H9 (cell line): ENCODE measurements at regions not wholly inside any gene's neighbourhood (a gene's known extent, or its start where the extent isn't known, plus 50 kb on each side); places are given as distances from the start of the nearest gene placed in this dataset.

Experiments used
- DNase-seq: peaks from one replicate; pipeline ENCODE4 v3.0.0-alpha.2; 2017
- H2AFZ ChIP-seq: one replicate; pipeline ENCODE4 v1.6.1; 2013; ENCODE audit warnings: mild to moderate bottlenecking, low read length, control low read depth, moderate library complexity
- H2AK5ac ChIP-seq: 2 replicates; pipeline ENCODE4 v1.6.1; 2013; ENCODE audit warnings: low read length, control low read depth, mixed read lengths; ENCODE audit not compliant: insufficient read length
- H2BK120ac ChIP-seq: one replicate; pipeline ENCODE4 v1.6.1; 2013; ENCODE audit warnings: low read depth, mild to moderate bottlenecking, low read length, control low read depth, inconsistent platforms; ENCODE audit not compliant: poor library complexity, severe bottlenecking
- H2BK12ac ChIP-seq: 2 replicates; pipeline ENCODE4 v1.6.1; 2013; ENCODE audit warnings: low read length, control low read depth, mixed read lengths, low read depth; ENCODE audit not compliant: insufficient read length
- H2BK15ac ChIP-seq: 2 replicates; pipeline ENCODE4 v1.6.1; 2013; ENCODE audit warnings: low read depth, low read length, control low read depth
- H2BK20ac ChIP-seq: one replicate; pipeline ENCODE4 v1.6.1; 2013; ENCODE audit warnings: low read depth, mild to moderate bottlenecking, low read length, control low read depth, inconsistent platforms; ENCODE audit not compliant: poor library complexity, severe bottlenecking
- H2BK5ac ChIP-seq: 2 replicates; pipeline ENCODE4 v1.6.1; 2013; ENCODE audit warnings: low read length, control low read depth, mixed read lengths; ENCODE audit not compliant: insufficient read length
- H3K14ac ChIP-seq: 2 replicates; pipeline ENCODE4 v1.6.1; 2013; ENCODE audit warnings: low read length, control low read depth; ENCODE audit not compliant: insufficient read depth
- H3K18ac ChIP-seq: 2 replicates; pipeline ENCODE4 v1.6.1; 2013; ENCODE audit warnings: low read depth, mild to moderate bottlenecking, mixed read lengths, low read length, control low read depth; ENCODE audit not compliant: insufficient read length
- H3K23ac ChIP-seq: 2 replicates; pipeline ENCODE4 v1.6.1; 2013; ENCODE audit warnings: low read length, control low read depth, mixed read lengths, low read depth; ENCODE audit not compliant: insufficient read length
- H3K23me2 ChIP-seq: 2 replicates; pipeline ENCODE4 v1.6.1; 2013; ENCODE audit warnings: low read depth, mild to moderate bottlenecking, mixed read lengths, low read length, control low read depth; ENCODE audit not compliant: insufficient read length, poor library complexity, severe bottlenecking
- H3K27ac ChIP-seq: 2 replicates; pipeline ENCODE4 v1.5.1; 2013; ENCODE audit warnings: low read length, control low read depth, mixed read lengths, low read depth; ENCODE audit not compliant: insufficient read length
- H3K27me3 ChIP-seq: 2 replicates; pipeline ENCODE4 v1.6.1; 2013; ENCODE audit warnings: low read length, control low read depth, inconsistent platforms; ENCODE audit not compliant: insufficient read depth
- H3K4ac ChIP-seq: 2 replicates; pipeline ENCODE4 v1.6.1; 2013; ENCODE audit warnings: low read depth, mild to moderate bottlenecking, control low read depth, inconsistent platforms, low read length, moderate library complexity
- H3K4me1 ChIP-seq: 2 replicates; pipeline ENCODE4 v1.6.1; 2013; ENCODE audit warnings: low read length, control low read depth, inconsistent platforms; ENCODE audit not compliant: insufficient read depth
- H3K4me2 ChIP-seq: 2 replicates; pipeline ENCODE4 v1.6.1; 2013; ENCODE audit warnings: low read length, control low read depth, mixed read lengths; ENCODE audit not compliant: insufficient read length, insufficient read depth
- H3K56ac ChIP-seq: 2 replicates; pipeline ENCODE4 v1.6.1; 2013; ENCODE audit warnings: low read depth, mild to moderate bottlenecking, mixed read lengths, low read length, control low read depth; ENCODE audit not compliant: insufficient read length
- H3K79me1 ChIP-seq: 2 replicates; pipeline ENCODE4 v1.6.1; 2013; ENCODE audit warnings: low read depth, mild to moderate bottlenecking, moderate library complexity, low read length, control low read depth, inconsistent platforms; ENCODE audit not compliant: insufficient read depth, poor library complexity, severe bottlenecking
- H3K79me2 ChIP-seq: 2 replicates; pipeline ENCODE4 v1.6.1; 2013; ENCODE audit warnings: low read length, control low read depth, inconsistent platforms; ENCODE audit not compliant: insufficient read depth
- H3K9ac ChIP-seq: 2 replicates; pipeline ENCODE4 v1.6.1; 2013; ENCODE audit warnings: low read length, control low read depth, mixed read lengths; ENCODE audit not compliant: insufficient read length; ENCODE audit errors: extremely low read depth
- H3K9me3 ChIP-seq: one replicate; pipeline ENCODE4 v1.6.1; 2013; ENCODE audit warnings: low read depth, low read length, inconsistent platforms; ENCODE audit not compliant: control insufficient read depth
- H3T11ph ChIP-seq: one replicate; pipeline ENCODE4 v1.6.1; 2013; ENCODE audit warnings: mild to moderate bottlenecking, low read length, control low read depth, inconsistent platforms
- H4K20me1 ChIP-seq: one replicate; pipeline ENCODE4 v1.6.1; 2013; ENCODE audit not compliant: control insufficient read depth, insufficient read length, insufficient read depth
- H4K5ac ChIP-seq: 2 replicates; pipeline ENCODE4 v1.6.1; 2013; ENCODE audit warnings: low read depth, mild to moderate bottlenecking, mixed read lengths, low read length, control low read depth; ENCODE audit not compliant: insufficient read length
- H4K8ac ChIP-seq: replicated peaks from 2 replicates; pipeline ENCODE4 v1.6.1; 2013; ENCODE audit warnings: low read length, control low read depth, mixed read lengths, low read depth; ENCODE audit not compliant: insufficient read length
- H4K91ac ChIP-seq: 2 replicates; pipeline ENCODE4 v1.6.1; 2013; ENCODE audit warnings: low read depth, mild to moderate bottlenecking, moderate library complexity, mixed read lengths, low read length, control low read depth; ENCODE audit not compliant: insufficient read length
- H3K27ac Mint-ChIP-seq, 3 experiments: 2 replicates in 2 of 3; 3 replicates in 1 of 3; pipeline ENCODE4 v1.8.0; 2020 to 2021; ENCODE audit warnings: mixed read lengths in 3 of 3, mild to moderate bottlenecking in 1 of 3, moderate library complexity in 1 of 3
- H3K27me3 Mint-ChIP-seq: 2 replicates; pipeline ENCODE4 v1.8.0; 2021; ENCODE audit warnings: low read depth, mild to moderate bottlenecking, moderate library complexity, mixed read lengths
- H3K36me3 Mint-ChIP-seq, 3 experiments: 2 replicates in 2 of 3; 3 replicates in 1 of 3; pipeline ENCODE4 v1.8.0; 2020 to 2021; ENCODE audit warnings: low read depth in 3 of 3, mixed read lengths in 3 of 3; ENCODE audit not compliant: insufficient read depth in 1 of 3
- H3K4me1 Mint-ChIP-seq, 2 experiments: 2 replicates each; pipeline ENCODE4 v1.8.0; 2020; ENCODE audit warnings: mixed read lengths in 2 of 2
- H3K4me3 Mint-ChIP-seq, 2 experiments: 2 replicates in 1 of 2; 3 replicates in 1 of 2; pipeline ENCODE4 v1.8.0; 2020 to 2021; ENCODE audit warnings: mild to moderate bottlenecking in 2 of 2, mixed read lengths in 2 of 2, moderate library complexity in 1 of 2
- H3K9me3 Mint-ChIP-seq, 2 experiments: 2 replicates in 1 of 2; 3 replicates in 1 of 2; pipeline ENCODE4 v1.8.0; 2020; ENCODE audit warnings: mild to moderate bottlenecking in 2 of 2, mixed read lengths in 2 of 2, moderate library complexity in 1 of 2
- WGBS: extraction: QIAGEN DNeasy Blood & Tissue Kit; methylation state at CpG from one replicate; pipeline ENCODE4 v1.1.7; 2013; ENCODE audit warnings: missing lambda C conversion rate, low lambda C conversion rate, mixed read lengths; ENCODE audit not compliant: insufficient read length; ENCODE audit errors: extremely low coverage; 5-methylcytosine and 5-hydroxymethylcytosine counted together
- TF ChIP-seq, protein P1 (sequence below): fragments of 200-600 bp; sonication (generic); conservative IDR thresholded peaks from 3 replicates; pipeline ENCODE4 v1.8.0; 2021; ENCODE audit warnings: antibody characterized with exemption, mild to moderate bottlenecking

DNA sequence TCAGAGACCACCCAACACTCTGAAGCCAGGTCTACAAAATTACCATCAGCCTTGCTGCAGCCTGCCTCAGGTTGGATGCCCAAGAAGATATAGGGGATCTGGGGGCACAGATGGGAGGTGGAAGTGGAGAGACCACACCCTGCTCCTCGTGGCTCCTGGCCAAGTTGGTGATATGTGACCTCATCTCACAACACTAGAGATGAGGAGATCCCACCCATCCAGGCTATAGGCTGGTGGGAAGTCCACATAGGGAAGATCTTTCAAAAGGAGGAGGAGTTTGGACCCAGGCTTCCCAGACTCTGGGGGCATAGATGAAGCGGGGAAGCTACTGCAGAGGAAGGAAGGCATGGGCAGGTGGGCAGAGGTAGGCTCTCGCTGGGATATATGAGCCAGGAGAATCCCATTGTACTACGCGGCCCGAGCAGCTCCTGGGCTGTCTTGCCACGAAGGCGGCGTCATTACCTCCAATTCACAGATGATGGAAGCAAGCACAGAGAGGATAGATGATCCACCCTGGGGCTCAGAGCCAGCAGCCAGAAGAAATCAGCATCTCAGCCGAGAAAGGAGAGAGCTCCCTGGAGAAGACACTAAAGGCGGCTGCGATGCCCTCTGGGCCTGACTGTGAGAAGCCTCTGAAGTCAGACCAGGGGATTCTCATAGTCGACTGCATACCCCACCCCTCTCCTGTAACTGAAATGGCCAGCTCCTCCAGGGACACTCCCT, 96.0 kb downstream of the RHOB start:
- Histone ChIP-seq H3K27me3 (no peaks in the 10 kb centered on the region), H4K5ac (no peak overlapping the region), H3K23ac (no peak overlapping the region), H3K23me2 (no peaks in the 10 kb centered on the region), H3K14ac (no peak overlapping the region), H3K56ac (no peak overlapping the region), H3K79me1 (no peaks in the 10 kb centered on the region), H2BK15ac (no peak overlapping the region), H3K9me3 (no peaks in the 10 kb centered on the region), H3K79me2 (no peaks in the 10 kb centered on the region), H4K20me1 (no peaks in the 10 kb centered on the region), H2BK5ac (no peak overlapping the region), H3K9ac (no peak overlapping the region), H2AK5ac (no peak overlapping the region), H2BK20ac (no peak overlapping the region), H3T11ph (no peak overlapping the region), H2BK120ac (no peak overlapping the region), H3K4me1 (peaks cover 6% of the 10 kb centered on the region; the same call in 1 of the 2 replicates), H2BK12ac (no peak overlapping the region), H4K91ac (no peak overlapping the region), H4K8ac (no peak overlapping the region), H3K27ac (no peak overlapping the region), H3K4ac (no peak overlapping the region), H2AFZ (no peak overlapping the region), H3K18ac (no peak overlapping the region), H3K4me2 (no peak overlapping the region)
- Mint-ChIP-seq H3K9me3 (peaks cover 3 to 7% of the 10 kb centered on the region in 2 experiments; a peak in 3 of 5 replicates), H3K36me3 (peaks cover 0 to 3% (median 2%) of the 10 kb centered on the region in 3 experiments; a peak in 3 of 7 replicates), H3K4me3 (no peak overlapping the region), H3K4me1 (peaks cover 33 to 39% of the 10 kb centered on the region in 2 experiments), H3K27ac (no peak overlapping the region), H3K27me3 (peaks cover 26% of the 10 kb centered on the region)
- TF ChIP-seq, protein P1, sequence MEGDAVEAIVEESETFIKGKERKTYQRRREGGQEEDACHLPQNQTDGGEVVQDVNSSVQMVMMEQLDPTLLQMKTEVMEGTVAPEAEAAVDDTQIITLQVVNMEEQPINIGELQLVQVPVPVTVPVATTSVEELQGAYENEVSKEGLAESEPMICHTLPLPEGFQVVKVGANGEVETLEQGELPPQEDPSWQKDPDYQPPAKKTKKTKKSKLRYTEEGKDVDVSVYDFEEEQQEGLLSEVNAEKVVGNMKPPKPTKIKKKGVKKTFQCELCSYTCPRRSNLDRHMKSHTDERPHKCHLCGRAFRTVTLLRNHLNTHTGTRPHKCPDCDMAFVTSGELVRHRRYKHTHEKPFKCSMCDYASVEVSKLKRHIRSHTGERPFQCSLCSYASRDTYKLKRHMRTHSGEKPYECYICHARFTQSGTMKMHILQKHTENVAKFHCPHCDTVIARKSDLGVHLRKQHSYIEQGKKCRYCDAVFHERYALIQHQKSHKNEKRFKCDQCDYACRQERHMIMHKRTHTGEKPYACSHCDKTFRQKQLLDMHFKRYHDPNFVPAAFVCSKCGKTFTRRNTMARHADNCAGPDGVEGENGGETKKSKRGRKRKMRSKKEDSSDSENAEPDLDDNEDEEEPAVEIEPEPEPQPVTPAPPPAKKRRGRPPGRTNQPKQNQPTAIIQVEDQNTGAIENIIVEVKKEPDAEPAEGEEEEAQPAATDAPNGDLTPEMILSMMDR: no peak
- no peak for DNase-seq
- WGBS: no CpG with 5 or more reads among the region's 13 CpGs
